Parathyroid adenoma (tissue), 2 donors: ENCODE measurements at regions not wholly inside any gene's neighbourhood (a gene's known extent, or its start where the extent isn't known, plus 50 kb on each side); places are given as distances from the start of the nearest gene placed in this dataset.

Experiments used
- H2AFZ ChIP-seq: fragments of 300-600 bp; sonication (generic); one replicate; pipeline ENCODE4 v1.7.0; 2017; ENCODE audit warnings: antibody characterized with exemption, mild to moderate bottlenecking
- H3K27ac ChIP-seq: fragments of 300-600 bp; sonication (generic); one replicate; pipeline ENCODE4 v1.7.0; 2017
- H3K27me3 ChIP-seq: fragments of 300-600 bp; sonication (generic); one replicate; pipeline ENCODE4 v1.7.0; 2017; ENCODE audit warnings: low read length; ENCODE audit not compliant: control insufficient read depth, insufficient read depth
- H3K36me3 ChIP-seq: fragments of 300-600 bp; sonication (generic); one replicate; pipeline ENCODE4 v1.7.0; 2017; ENCODE audit warnings: low read length; ENCODE audit not compliant: control insufficient read depth, insufficient read depth
- H3K4me1 ChIP-seq: fragments of 300-600 bp; sonication (generic); one replicate; pipeline ENCODE4 v1.7.0; 2017; ENCODE audit warnings: control low read depth
- H3K4me2 ChIP-seq: fragments of 300-600 bp; sonication (generic); one replicate; pipeline ENCODE4 v1.7.0; 2017; ENCODE audit warnings: low read length
- H3K4me3 ChIP-seq: fragments of 300-600 bp; sonication (generic); one replicate; pipeline ENCODE4 v1.7.0; 2017; ENCODE audit warnings: low read depth, low read length
- H3K79me2 ChIP-seq: fragments of 300-600 bp; sonication (generic); one replicate; pipeline ENCODE4 v1.7.0; 2017; ENCODE audit warnings: control low read depth
- H3K9ac ChIP-seq: fragments of 300-600 bp; sonication (generic); one replicate; pipeline ENCODE4 v1.7.0; 2017; ENCODE audit warnings: mild to moderate bottlenecking
- H3K9me3 ChIP-seq: fragments of 300-600 bp; sonication (generic); one replicate; pipeline ENCODE4 v1.7.0; 2017; ENCODE audit warnings: low read length; ENCODE audit not compliant: control insufficient read depth
- TF ChIP-seq, protein P1 (sequence below): fragments of 300-600 bp; sonication (generic); IDR thresholded peaks from one replicate; pipeline ENCODE4 v1.7.0; 2017; ENCODE audit warnings: antibody characterized with exemption, mild to moderate bottlenecking
- donor health status: primary hyperparathyroidism.

DNA sequence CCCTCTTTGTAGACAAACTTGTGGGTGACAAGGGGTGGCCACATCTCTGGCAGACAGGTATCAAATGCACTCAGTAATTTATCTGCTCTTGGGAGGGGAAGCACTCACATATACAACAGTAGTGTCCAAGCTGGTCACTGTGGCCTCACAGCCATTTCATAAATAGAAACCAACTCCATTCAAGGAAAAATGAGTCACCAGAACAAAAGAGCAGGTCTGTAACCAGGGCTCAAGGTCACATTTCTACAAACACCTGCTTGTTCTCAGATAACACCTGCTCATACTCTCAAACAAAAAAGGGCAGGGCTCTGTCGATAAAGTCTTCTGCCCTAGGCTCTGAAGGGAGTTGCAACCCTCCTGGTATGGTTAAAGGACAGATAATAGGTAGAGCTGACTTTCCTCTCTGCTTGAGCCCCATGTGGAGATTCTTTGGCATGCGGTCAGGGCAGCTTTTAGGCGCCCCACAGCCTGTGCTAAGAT is 459.0 kb downstream of the BCL11A start:
- H3K79me2 ChIP-seq: no peaks in the 10 kb centered on the region
- H3K4me3 ChIP-seq: no peak overlapping the region
- H2AFZ ChIP-seq: peak overlapping the region; percentile 11
- H3K9ac ChIP-seq: no peak overlapping the region
- no peaks in the 10 kb centered on the region for H3K9me3 ChIP-seq
- TF ChIP-seq, protein P1, sequence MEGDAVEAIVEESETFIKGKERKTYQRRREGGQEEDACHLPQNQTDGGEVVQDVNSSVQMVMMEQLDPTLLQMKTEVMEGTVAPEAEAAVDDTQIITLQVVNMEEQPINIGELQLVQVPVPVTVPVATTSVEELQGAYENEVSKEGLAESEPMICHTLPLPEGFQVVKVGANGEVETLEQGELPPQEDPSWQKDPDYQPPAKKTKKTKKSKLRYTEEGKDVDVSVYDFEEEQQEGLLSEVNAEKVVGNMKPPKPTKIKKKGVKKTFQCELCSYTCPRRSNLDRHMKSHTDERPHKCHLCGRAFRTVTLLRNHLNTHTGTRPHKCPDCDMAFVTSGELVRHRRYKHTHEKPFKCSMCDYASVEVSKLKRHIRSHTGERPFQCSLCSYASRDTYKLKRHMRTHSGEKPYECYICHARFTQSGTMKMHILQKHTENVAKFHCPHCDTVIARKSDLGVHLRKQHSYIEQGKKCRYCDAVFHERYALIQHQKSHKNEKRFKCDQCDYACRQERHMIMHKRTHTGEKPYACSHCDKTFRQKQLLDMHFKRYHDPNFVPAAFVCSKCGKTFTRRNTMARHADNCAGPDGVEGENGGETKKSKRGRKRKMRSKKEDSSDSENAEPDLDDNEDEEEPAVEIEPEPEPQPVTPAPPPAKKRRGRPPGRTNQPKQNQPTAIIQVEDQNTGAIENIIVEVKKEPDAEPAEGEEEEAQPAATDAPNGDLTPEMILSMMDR: no peak
- H3K27ac ChIP-seq: no peak overlapping the region
- H3K4me2 ChIP-seq: no peak overlapping the region
- no peaks in the 10 kb centered on the region for H3K27me3 ChIP-seq
- no peaks in the 10 kb centered on the region for H3K36me3 ChIP-seq
- H3K4me1 ChIP-seq: no peaks in the 10 kb centered on the region

DNA sequence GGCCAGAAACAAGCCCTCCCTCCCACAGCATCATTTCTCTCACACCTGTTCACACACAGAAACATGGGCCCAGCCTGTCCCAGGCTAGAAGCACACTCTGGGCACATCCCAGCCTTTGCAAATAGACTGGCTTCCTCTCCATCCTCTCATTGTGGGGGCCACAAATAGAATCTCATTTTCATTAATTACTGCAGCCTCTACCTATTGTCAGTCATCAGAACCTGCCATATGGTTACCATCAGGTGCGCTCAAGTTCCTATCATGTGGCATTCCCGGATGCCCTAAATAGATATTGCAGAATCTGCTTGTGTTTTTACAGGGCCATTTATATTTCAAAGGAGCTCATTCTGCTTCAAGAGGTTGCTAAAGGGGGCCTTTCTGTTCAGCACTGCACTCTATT is 460.7 kb downstream of the BCL11A start:
- Histone ChIP-seq H3K27me3 (no peaks in the 10 kb centered on the region), H2AFZ (no peak overlapping the region), H3K36me3 (no peaks in the 10 kb centered on the region), H3K27ac (no peak overlapping the region), H3K4me1 (no peaks in the 10 kb centered on the region), H3K4me3 (no peak overlapping the region), H3K4me2 (no peak overlapping the region), H3K79me2 (no peaks in the 10 kb centered on the region), H3K9me3 (no peaks in the 10 kb centered on the region), H3K9ac (no peak overlapping the region)
- TF ChIP-seq, protein P1: no peak

DNA sequence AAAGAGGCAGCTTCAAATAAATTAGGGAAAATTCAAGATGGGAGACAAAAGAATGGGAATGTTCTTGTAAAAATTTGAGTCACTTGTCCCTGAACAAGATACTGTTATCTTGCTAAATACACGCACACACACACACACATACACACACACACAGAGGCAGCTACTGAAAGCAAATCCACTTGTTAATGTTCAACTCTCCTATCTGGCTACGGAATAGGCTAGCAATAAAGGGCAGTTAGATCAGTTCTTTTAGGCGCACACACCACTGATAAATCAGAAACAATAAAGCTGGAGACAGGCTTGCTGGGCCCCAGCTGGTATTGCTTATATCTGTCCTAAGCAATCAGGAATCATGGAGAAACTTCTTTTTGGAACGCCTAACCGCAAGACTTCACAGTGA is 461.6 kb downstream of the BCL11A start:
- Histone ChIP-seq H3K4me1 (no peaks in the 10 kb centered on the region), H3K27ac (no peak overlapping the region), H3K4me2 (no peak overlapping the region), H3K27me3 (no peaks in the 10 kb centered on the region), H3K36me3 (no peaks in the 10 kb centered on the region), H3K9me3 (no peaks in the 10 kb centered on the region), H3K4me3 (no peak overlapping the region), H2AFZ (no peak overlapping the region), H3K79me2 (no peaks in the 10 kb centered on the region), H3K9ac (no peak overlapping the region)
- TF ChIP-seq, protein P1: no peak

DNA sequence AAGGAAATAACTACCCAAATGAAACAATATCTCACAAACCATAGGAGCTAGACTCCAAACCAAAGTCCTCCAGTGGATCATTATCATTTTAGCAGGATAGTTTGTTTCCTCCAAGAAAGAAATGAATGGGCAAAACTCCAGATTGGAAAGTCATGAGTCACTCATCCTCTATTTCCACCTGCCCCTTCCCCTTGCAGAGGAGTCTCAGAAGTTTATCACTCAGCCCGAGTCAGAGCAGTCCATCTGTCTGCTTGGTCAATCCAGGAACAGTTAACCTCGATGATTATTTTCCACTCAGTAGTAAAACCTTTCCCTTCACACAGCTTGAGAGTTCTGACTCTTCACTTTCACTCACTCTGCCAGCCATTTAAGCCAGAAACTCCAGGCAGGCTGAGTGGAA is 462.2 kb downstream of the BCL11A start:
- Histone ChIP-seq H3K9ac (no peak overlapping the region), H3K4me1 (no peaks in the 10 kb centered on the region), H3K4me2 (no peak overlapping the region), H3K27me3 (no peaks in the 10 kb centered on the region), H3K79me2 (no peaks in the 10 kb centered on the region), H3K27ac (no peak overlapping the region), H2AFZ (no peak overlapping the region), H3K9me3 (no peaks in the 10 kb centered on the region), H3K36me3 (no peaks in the 10 kb centered on the region), H3K4me3 (no peak overlapping the region)
- TF ChIP-seq, protein P1: no peak

DNA sequence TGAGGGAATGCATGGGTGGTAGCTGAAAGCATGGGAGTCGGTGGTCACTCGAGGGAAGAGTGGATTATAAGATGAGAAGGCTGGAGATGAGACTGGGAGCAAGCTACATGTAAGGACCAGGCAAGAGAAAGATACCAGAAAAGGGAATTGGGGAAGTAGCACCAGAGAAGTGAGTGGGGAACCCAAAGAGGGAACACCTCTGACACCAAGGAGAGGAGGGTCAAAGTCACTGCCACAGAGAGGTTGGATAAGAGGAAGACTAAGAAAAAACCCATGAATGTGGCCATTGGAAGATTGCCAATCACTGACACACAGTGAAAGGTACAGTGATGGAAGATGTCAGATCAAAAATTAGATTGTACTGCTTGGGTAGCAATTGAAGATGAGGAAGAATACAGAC is 473.9 kb downstream of the BCL11A start:
- no peak overlapping the region for H3K4me3 ChIP-seq
- TF ChIP-seq, protein P1: no peak
- no peak overlapping the region for H2AFZ ChIP-seq
- H3K36me3 ChIP-seq: no peaks in the 10 kb centered on the region
- no peak overlapping the region for H3K27ac ChIP-seq
- no peaks in the 10 kb centered on the region for H3K79me2 ChIP-seq
- H3K9ac ChIP-seq: no peak overlapping the region
- H3K27me3 ChIP-seq: no peaks in the 10 kb centered on the region
- no peak overlapping the region for H3K4me2 ChIP-seq
- no peaks in the 10 kb centered on the region for H3K4me1 ChIP-seq
- no peaks in the 10 kb centered on the region for H3K9me3 ChIP-seq
